Left cardiac atrium (tissue), 4 donors: ENCODE measurements at regions not wholly inside any gene's neighbourhood (a gene's known extent, or its start where the extent isn't known, plus 50 kb on each side); places are given as distances from the start of the nearest gene placed in this dataset.
"Not testable (repeated sequence)": the region's sequence is repeated elsewhere in the genome, so short reads cannot be mapped to it uniquely, and the experiment has no call there.

Experiments
- ATAC-seq, 2 donors: fragments of 200-7000 bp; cut with Tn5 transposase; one replicate each; pipeline ENCODE4 v1.9.1; 2020; ENCODE audit warnings: mild to moderate bottlenecking in 2 of 2, moderate library complexity in 2 of 2
- DNase-seq: peaks from one replicate; pipeline ENCODE4 v3.0.0-alpha.2; 2020
- intact Hi-C, 2 donors: fragments of 100-400 bp; cut with DNase I; formaldehyde crosslinking; loops; one replicate each; pipeline versions ENCODE4 v1.14.1 to v1.15.1; 2022 to 2023
- donor health status: DM: no; HTN: yes; CAD: no.
- donor health status: DM: no; HTN: yes; CAD: no; lungs with severe emphysema.
- donor health status: DM: yes; HTN: yes; CAD: no.
- donor health status: Dilated cardiomyopathy.

GRCh38 chr6:168935628-168936010 is 318.0 kb downstream of the THBS2 start:
- no peak for ATAC-seq
- DNase-seq: no peak
- intact Hi-C loops: no loop called here

- ATAC-seq (no peak), DNase-seq (no peak)
- intact Hi-C loops: no loop called here
Observed at GRCh38 chr6:168934660-168935627, 318.7 kb downstream of the THBS2 start.

GRCh38 chr6:168932171-168932570 is 321.5 kb downstream of the THBS2 start:
- ATAC-seq, DNase-seq, intact Hi-C loops: not testable (repeated sequence)

- ATAC-seq, DNase-seq, intact Hi-C loops: not testable (repeated sequence)
Observed at GRCh38 chr6:168931072-168931471, 322.6 kb downstream of the THBS2 start.

GRCh38 chr6:168929871-168930450 is 323.7 kb downstream of the THBS2 start:
- DNase-seq: no peak
- ATAC-seq: no peak
- intact Hi-C loops: no loop called here

- ATAC-seq: no peak
Observed at GRCh38 chr6:168928012-168928411, 325.6 kb downstream of the THBS2 start.

GRCh38 chr6:168927026-168927425 is 326.6 kb downstream of the THBS2 start:
- intact Hi-C loops: no loop called here
- ATAC-seq (no peak), DNase-seq (no peak)

More at GRCh38 chr6:168928012-168928411, 325.6 kb downstream of the THBS2 start:
- no peak for DNase-seq
- intact Hi-C loops: no loop called here

- no peak for DNase-seq
- no peak for ATAC-seq
- intact Hi-C loops: no loop called here
Observed at GRCh38 chr6:168926306-168926705, 327.3 kb downstream of the THBS2 start.

- DNase-seq (no peak), ATAC-seq (no peak)
- intact Hi-C loops: no loop called here
Observed at GRCh38 chr6:168925671-168926070, 328.0 kb downstream of the THBS2 start.

GRCh38 chr6:168923171-168923570 is 330.5 kb downstream of the THBS2 start:
- DNase-seq (no peak), ATAC-seq (no peak)
- intact Hi-C loops: no loop called here

- no peak for DNase-seq
- no peak for ATAC-seq
- intact Hi-C loops: no loop called here
Observed at GRCh38 chr6:168922436-168922835, 331.2 kb downstream of the THBS2 start.

- no peak for ATAC-seq
- intact Hi-C loops: no loop called here
- DNase-seq: no peak
Observed at GRCh38 chr6:168920289-168920688, 333.4 kb downstream of the THBS2 start.

GRCh38 chr6:168919470-168920179 is 334.0 kb downstream of the THBS2 start:
- no peak for DNase-seq
- no peak for ATAC-seq
- intact Hi-C loops: no loop called here

- ATAC-seq (peak in 1 of 2 donors; percentile 72), DNase-seq (peak; percentile 40)
- intact Hi-C loops: no loop called here
Observed at GRCh38 chr6:168916576-168917211, 337.0 kb downstream of the THBS2 start.

GRCh38 chr6:168915855-168916254 is 337.8 kb downstream of the THBS2 start:
- intact Hi-C loops: no loop called here
- no peak for ATAC-seq
- no peak for DNase-seq

- ATAC-seq (no peak), DNase-seq (no peak)
- intact Hi-C loops: no loop called here
Observed at GRCh38 chr6:168915242-168915641, 338.4 kb downstream of the THBS2 start.

GRCh38 chr6:168913866-168914469 is 339.7 kb downstream of the THBS2 start:
- no peak for DNase-seq
- ATAC-seq: no peak
- intact Hi-C loops: no loop called here

GRCh38 chr6:168913231-168913865 is 340.3 kb downstream of the THBS2 start:
- ATAC-seq, DNase-seq, intact Hi-C loops: not testable (repeated sequence)

- DNase-seq (no peak), ATAC-seq (no peak)
- intact Hi-C loops: no loop called here
Observed at GRCh38 chr6:168909288-168909687, 344.4 kb downstream of the THBS2 start.
